ENCODE measurements at regions not wholly inside any gene's neighbourhood (a gene's known extent, or its start where the extent isn't known, plus 50 kb on each side); places are given as distances from the start of the nearest gene placed in this dataset.

DNA sequence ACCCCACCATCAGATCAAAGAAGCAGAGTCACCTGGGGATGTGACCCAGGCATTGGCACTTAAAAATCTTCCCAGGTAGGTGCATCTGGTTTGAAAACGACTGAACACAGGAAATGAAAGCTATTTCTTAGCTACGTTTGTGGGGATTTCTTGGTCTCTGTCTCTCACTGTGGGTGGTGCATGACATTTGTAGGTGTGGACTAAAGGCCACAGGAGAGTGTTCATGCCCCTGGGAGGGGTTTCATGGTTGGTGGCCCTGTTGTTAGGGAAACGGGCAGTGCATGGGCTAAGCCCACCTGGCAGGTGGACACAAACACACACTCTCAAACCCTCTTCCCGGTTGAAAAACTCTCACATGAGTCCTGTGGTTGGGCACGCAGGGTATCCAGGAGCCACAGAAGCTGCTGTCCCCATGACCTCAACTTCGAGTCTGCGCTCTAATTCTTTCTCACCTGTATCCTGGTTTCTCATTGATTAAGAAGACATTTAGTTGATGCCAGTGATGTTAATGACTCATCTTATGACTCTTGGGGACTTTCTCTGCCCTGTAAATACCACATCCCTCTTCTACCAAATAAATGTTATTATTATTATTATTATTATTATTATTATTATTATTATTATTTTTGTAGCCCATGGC is 119.4 kb downstream of the MRPS6 start:
- DNase-seq, result no peak

DNA sequence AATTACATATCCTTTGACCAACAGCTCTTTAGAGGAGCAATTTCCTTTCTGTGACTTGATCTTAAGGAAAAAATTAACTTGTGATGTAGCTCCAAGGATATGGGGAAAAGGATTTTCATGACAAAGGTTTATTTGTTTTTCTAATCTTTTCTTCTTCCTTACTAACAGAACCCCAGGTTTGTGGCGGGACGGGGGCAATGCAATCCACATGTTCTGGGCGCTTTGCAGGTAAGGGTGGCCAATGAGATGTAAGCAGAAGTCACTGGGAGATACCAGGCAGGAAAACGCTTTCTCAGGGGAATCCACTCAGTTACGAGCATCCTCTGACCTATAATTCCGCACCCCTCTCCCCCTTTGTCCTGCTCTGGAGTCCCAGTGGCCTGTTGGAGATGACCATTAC is 122.0 kb downstream of the MRPS6 start:
- DNase-seq, result no peak

DNA sequence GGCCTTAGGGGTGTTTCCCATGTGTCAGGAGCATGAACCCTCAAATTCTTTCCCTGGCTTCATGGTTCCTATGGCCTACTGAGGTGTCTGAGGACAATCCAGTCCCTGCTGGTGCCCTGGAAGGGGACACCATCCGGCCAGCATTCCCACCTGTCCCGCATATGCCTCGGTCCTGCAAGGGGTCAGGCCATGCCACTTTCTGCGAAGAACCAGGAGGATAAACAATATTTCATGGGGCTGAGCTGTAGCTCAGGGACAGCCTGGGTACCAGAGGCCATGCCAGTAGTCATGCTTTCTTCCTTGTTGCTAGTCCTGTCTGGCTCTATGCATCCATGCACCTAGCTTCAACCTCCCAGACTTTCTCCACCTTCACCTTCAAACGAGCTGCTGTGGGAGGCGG is 123.6 kb downstream of the MRPS6 start:
- no peak for DNase-seq

DNA sequence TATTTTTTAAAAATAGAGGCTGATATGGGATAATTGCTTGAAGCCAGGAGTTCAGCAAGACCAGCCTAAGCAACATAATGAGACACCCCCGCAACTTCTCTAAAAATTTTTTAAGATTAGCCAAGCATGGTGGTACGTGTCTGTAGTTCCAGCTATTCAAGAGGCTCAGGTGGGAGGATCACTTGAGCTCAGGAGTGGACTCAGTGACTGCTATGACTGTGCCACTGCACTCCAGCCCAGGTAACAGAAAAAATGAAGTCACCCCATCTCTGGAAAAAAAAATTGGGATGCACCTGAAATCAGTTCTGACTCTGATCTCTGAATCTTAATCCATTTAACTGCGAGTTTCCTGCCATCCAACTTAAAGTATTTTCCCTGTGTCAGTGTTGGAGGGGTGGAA is 124.2 kb downstream of the MRPS6 start:
- no peak for DNase-seq

DNA sequence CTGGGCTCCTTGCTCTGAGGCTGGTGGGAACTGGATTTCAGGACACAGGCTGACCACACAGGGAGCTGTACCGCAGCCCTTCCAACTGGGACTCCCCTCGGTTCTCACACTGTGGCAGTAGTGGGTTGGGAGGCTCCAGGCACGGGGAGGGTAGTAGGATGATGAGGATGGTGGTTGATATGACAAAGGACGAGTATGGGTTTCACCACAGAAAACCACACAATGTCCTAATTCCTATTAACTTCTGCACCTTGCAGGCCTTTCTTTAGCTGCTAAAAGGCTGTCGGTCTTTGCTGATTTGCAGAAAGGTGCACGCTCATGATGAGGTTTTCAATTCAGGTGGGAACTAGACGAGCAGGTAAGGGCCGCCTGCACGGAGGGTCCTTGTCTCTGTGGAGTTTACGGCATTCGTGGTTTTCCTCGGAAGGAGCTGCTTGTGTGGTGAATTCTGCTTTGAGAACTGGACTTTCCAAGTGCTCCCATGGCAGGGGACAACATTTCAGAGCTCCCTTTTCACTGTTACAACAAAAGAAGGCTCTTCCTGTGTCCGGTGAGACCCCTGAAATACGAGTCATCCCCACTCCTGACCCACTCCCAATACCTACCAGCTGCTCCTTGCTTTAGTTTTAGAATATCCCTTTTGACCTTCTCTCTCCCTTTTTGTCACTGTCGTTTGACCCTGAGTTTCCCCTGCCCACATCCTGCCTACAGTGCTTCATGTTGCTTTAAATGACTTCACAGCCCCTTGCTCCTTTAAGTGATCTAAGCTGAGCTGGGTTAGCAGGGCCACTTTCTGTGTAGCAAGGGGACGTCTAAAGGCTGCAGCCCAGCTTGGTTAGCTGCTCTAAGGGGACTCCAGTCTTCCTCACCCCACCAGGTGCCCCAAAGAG is 125.1 kb downstream of the MRPS6 start:
- DNase-seq, result no peak

DNA sequence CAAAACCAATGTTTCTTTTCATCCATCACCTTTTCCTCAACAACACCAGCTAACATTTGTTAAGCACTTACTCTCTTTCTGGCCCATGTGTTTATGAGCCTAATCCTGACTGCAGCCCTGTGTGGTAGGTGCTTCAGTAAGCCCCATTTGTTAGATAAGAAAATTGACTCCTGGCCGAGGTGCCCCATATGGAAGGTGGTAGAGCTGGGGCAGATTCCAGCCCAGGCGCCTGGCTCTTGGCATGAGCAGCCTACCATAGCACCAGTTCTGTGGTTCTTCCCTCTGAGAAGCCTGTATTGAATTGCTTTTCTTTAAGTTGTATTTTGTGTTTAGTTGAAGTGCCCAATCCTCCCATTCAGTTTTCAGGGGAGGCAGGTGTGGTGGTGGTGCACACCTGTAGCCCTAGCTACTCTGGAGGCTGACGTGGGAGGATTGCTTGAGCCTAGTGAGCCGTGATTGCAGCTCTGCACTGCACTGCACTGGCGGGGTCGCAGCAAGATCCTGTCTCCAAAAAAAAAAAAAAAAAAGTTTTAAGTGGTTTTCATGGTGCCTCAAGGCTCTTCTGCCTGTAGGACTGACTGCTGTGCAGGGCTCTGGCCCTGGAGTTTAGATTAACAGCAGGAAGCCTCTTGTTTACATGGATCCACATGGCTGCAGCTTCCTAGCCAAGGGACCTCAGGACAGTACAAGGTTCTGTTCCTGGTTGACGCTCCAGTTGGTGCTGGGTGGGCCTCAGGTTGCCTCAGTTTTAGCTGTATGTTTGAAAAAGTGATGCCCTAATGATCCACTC is 125.9 kb downstream of the MRPS6 start:
- no peak for DNase-seq

DNA sequence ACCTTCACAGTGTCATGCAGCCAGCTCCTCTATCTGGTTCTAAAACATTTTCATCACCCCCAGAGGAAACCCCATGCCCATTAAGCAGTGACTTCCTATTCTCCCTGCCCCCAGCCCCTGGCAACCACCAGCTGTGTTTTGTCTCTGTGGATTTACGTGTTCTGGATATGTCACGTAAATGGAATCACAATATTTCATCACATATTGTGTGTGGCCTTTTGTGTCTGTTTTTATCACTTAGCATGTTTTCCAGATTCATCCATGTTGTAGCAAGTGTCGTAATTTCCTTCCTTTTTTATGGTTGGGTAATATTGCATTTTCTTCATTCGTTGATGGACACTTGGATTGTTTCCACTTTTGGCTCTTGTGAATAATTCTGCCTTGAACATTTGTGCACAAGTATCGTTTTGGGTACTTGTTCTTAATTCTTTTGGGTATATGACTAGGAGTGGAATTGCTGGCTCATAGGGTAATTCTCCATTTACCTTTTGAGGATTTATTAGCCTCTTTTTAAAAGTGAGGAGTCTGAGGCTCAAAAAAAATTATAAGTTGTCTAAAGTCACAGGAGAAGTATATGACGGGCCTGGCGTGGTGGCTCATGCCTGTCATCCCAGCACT is 127.0 kb downstream of the MRPS6 start:
- no peak for DNase-seq

DNA sequence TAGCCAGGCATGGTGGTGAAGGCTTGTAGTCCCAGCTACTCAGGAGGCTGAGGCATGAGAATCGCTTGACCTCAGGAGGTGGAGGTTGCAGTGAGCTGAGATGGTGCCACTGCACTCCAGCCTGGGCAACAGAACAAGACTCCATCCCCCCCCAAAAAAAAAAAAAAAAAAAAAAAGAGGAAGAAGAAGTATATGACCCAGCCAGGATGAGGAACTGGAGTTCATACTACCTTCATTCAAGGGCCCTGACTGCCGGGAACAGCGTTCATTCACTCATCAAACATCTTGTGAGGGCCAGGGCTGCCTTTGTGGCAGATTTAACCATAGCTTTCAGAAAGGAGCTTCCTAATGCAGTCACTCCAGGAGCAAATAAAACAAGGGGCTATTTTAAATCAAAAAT is 127.6 kb downstream of the MRPS6 start:
- DNase-seq, result no peak

DNA sequence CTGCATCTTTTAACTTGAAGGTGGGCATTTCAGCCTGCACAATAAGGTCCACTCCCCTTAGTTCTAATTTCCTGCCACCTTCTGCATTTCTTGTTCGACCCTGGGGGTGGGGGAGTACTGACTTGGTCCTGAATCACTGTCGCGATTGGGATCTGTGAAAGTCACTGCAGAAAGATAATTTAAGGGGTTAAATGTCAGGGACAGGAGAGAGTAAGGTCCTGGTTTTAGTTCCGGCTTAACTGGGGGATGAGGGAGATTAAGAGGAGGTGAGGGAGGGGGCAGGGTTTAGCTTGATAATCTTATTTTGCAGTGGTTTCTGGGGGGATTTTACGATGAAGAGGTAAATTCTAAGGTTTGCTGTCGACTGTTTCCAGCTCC is 128.1 kb downstream of the MRPS6 start:
- no peak for DNase-seq

DNA sequence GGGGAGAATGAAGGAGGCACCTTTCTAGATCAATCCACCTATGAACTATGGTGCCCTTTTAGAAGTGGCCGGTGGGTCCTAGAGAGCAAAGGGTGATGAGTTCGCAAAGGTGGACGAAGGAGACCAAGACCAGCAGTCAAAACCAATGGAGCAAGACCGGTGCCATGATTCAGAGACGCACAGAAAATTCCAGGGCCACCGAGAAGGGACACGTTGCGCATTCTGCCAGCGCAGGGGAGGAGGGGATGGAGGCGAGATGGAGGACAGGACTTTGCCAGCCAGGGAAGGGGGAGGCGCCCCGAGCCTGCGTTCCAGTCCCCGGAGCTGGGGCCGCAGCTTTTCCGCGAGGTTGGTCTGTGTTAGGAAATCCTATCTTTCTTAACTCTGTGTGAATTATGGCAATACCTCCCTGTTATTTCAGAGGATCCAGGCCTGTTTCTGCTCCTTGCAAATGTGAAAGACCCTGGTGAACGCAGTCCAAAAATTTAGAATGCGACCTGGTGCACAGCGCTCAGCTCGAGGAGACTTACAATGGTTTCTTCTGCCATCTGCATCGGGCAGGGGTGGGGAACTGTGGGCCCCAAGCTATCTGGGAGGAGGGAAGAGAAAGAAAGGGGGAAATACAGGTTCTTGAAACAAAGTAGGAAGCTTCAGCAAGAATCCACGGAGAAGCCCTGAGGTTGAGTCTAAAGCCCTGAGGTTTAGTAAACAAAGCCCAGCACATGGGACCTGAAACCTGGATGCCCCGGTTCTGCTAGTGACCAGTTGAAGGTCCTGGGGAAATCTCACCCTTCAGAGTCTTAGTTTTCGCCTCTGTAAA is 129.4 kb downstream of the MRPS6 start:
- DNase-seq, result no peak

DNA sequence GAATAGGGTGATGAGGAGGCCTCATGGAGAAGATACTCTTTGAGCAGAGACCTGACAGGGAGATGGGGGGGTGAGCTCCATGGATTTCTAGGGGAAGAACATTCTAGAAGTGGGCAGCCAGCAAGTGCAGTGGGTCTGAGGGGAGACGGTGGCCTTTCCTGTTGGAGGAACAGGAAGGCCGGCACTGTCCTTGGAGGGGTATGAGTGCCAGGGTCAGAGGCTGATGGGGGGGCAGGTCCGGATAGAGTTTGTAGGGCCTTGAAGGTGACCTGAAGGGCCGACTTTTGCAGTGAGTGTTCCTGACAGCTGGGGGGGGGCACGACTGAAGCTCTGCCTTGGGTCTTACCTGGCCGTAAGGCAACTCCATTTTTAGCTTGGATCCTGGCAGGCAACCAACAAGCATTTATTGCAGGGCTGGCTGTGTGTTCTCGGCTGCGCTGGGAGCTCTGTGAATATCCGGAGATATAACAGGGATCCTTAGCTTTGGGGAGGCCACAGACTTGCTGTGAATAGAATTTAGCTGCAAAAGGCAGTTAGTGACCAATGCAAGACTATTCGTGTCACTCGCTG is 130.6 kb downstream of the MRPS6 start:
- DNase-seq, result no peak

DNA sequence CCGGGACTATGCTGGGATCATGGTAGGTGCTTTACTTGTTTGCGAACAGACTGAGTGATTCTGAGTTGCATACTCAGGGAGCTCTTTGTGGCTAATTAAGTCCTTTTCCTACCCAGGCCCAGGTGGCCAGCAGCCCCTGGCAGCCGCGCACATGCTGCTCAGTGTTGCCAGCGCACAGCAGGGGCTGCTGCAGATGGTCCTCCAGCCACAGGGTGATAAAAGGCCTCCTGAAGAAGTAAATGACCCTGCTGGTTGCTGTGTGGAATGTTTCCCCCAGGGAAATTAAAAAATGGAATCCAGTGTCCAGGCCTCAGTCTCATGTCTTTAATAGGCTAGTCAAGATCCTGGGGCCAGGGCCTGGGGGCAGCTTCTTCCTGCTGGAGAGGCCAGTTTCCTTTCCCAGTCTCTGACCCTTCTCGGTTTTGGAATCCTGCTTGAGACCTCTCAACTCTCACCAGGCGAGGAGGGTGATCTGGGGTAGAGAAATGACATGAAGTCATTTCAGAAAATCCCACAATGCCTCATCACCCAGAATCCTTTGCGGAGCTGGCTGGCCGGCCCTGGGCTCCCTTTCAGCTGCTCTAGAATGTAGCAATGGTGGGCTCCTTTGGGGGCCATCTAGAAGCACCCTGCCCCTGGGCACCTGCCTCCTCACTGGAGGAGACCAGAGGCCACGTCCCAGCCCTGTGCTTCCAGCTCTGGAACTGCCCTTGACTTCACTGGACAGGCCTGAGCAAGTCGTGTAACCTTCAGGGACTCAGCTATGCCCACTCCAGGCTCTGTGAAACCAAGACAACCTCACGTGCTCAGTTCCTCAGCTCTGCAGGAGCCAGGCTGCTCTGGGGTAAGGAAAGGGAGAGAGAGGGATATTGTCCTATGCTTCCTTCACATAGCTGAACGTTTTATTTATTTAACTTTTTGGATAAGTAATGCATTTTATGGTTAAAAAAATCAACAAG is 131.4 kb downstream of the MRPS6 start:
- peak; percentile 93 for DNase-seq

DNA sequence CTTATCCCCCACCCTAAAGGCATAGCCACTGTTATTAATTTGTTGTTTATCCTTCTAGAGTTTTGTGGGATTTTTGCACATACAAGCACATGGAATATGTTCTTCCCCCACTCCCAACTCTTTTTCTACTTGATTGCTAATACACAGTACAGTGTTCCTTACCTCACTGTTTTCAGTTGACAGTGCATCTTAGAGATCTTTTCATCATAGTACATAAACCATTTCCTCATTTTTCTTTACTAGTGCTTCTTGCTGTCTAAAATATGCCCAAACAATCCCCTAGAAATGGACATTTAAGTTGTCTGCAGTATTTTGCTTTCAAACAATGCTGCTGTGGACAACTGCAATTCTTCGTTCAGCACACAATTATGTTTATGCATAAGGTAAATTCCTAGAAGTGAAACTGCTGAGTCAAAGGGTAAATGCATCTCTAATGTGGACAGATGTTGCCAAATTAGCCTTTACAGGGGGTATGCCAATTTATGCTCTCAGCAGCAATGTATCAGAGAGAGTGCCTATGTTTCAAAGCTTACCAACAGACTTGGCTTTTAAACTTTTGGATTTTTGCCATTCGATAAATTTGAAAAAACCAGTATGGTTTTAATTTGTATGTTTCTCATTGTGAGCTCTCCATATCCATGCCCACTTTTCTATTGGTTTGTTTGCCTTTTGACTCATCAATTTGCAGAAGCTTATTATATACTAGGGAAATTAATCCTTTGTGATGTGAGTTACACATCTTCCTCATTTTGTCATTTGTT is 132.6 kb downstream of the MRPS6 start:
- peak; percentile 63 for DNase-seq

DNA sequence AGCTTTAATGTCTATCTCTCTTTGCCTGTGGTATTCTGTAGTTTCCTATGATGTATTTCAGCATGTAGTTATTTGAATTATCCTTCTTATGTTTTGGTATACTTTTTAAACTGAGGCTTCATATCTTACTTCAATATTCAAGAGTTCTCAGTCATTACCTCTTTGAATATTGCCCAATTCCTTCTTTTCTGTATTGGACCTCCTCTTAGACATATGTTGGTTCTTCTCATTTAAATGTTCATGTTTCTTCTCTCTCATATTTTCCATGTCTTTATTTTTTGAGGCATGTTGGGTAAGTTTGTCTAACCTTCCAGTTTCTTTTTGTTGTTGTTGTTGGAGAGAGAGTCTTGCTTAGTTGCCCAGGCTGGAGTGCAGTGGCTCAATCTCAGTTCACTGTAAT is 140.6 kb downstream of the MRPS6 start:
- DNase-seq, result no peak

DNA sequence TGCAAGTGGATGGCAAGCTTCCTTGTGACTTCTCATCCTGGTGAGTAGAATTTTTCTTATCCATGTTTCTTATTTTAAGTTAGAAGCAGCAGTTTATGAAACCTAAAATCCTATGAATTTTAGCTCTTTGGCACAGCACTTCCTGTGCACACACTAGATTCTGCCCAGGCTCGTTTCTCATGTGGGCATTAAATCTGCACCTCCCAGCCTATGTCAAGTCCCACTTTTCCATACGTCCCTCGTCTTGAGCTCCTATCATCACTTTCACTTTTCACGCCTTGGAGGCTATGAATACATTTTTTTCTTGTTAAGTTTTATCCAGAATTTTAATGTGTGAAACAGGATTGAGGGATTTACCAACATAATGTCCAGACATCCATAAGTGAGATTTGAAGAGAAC is 142.1 kb downstream of the MRPS6 start:
- no peak for DNase-seq

DNA sequence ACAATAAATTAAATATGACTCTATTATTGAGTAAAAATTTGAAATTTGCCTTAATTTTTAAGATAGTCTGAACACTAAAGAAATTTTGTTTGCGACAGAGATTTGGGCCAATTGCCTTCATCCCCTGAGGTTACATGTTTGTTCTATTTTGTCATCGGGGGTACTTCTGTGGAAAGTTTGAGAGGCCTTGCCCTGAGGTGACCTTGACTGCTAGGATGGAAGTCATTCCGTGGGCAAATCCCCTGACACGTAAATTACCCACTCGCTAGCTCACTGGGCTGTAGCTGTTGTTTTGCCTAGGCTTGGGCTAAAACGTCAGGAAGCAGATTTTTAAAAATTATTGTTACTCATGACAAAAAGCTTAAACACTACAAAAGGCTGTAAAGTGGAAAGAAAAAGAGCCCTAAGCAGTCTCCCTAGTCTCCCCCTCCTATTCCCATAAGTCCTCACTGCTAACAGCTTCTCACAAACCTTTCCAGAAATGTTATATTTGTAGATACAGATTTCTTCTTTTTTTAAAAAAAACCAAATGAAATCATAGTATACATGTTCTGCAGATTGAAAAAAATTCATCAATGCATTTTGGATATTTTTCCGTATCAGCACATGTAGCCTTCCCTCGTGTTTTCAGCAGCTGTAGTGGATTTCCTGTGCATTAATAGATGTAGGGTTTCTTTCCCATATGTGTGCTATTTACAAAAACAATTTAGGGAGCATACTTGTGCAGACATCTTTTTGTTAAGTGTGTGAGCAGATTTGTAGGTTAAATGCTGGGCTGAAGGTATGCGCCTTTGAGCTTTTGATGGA is 142.7 kb downstream of the MRPS6 start:
- DNase-seq, result no peak

DNA sequence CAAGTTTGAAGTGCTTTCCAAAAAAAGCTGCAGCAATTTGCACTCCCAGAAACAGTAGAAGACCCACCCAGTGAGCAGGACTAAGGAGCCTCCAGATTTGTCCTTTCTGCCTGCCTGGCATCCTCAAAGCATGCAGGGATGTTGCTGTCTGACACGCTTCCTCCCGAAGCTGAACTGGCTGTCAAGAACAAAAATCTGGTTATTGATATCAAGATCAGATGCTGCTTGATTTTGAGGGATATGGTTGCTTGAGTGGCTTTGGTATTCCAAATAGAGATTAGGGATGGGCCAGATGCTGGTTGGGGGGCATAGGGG is 143.3 kb downstream of the MRPS6 start:
- DNase-seq, result no peak

DNA sequence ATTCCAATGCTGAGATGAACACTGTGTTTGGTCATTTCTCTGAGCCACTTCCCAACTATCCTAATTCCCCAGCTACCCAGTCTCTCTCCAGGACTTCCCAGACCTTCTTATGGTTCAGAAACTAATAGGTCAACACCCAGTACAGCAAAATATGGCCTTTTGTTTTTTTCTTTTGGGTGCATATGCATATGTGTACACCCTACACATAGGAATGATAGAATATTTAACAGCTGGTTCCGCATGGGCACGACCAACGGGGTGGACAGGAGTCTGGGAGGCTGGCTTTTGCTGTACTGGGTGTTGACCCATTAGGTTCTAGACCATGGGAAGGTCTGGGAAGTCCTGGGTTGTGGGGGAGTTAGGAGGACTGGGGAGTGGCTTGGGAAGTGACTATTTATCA is 143.9 kb downstream of the MRPS6 start:
- DNase-seq, result no peak

DNA sequence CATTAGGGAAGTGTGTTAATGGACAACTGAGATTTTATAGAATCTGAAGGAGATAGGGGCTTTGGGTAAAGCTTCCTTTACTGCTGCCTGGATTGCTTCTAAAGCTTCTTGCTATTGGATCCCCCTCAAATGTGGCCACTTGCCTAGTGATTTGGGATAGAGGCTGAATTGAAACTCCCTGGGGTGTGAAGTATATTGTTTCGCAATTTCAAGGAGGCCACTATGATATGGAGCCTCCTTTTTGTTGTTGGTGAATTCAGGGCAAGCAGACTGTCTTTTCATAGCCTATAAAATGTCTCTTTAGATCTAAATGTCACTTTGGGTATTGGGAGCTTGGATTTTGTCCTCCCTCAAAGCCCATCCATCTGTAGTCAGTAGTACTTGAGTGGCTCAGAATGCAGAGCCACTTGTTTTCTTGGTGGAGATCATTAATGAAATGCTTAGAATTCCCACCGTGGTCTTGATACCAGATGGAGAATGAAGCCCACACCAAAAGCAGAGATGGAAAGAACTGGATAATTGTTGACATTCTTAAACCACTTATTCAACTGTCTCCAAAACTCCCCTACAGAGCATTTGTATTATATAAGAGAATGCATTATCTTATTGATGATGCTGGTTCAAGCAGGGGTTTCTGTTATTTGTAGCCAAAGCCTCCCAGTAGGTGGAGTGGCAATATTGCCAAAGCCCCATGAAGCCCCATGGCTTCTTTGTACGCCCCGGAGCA is 144.3 kb upstream of the KCNE2 start:
- DNase-seq, result no peak

All from NCI-H524 treated with DMSO at 0.1 percent for 48 hours (cell line).